AG04449 (cell line): ENCODE measurements at regions not wholly inside any gene's neighbourhood (a gene's known extent, or its start where the extent isn't known, plus 50 kb on each side); places are given as distances from the start of the nearest gene placed in this dataset.

ENCODE experiments used
- CTCF ChIA-PET: fragments of 350-600 bp; formaldehyde crosslinking; extraction: SDS; loops from one replicate; lab custom pipeline; 2021; ENCODE audit warnings: antibody characterized with exemption; lab: Yijun Ruan, JAX
- POLR2A ChIA-PET: fragments of 400-600, 350-600 bp; formaldehyde crosslinking; extraction: SDS; loops from one replicate; lab custom pipeline; 2020; ENCODE audit warnings: antibody characterized with exemption, inconsistent platforms; lab: Yijun Ruan, JAX
- DNase-seq: peaks from one replicate; pipeline ENCODE4 v3.0.0-alpha.2; 2010; ENCODE audit warnings: low read depth, low spot score
- H3K4me3 ChIP-seq: 2 replicates; pipeline ENCODE4 v1.5.1; 2011; ENCODE audit warnings: low read depth, mild to moderate bottlenecking, control low read depth, low read length
- CTCF ChIP-seq: IDR thresholded peaks from one replicate; pipeline ENCODE4 v1.5.1; 2011; ENCODE audit warnings: mild to moderate bottlenecking, moderate library complexity, low read length, control low read depth, inconsistent platforms; ENCODE audit not compliant: insufficient read depth; ENCODE audit errors: missing control alignments

GRCh38 chr7:126210707-126211106 is 1042.0 kb downstream of the GRM8 start:
- CTCF ChIA-PET = no interaction called here
- DNase-seq = no peak
- H3K4me3 ChIP-seq = no peak overlapping the region
- POLR2A ChIA-PET = no interaction called here
- no peak for TF ChIP-seq CTCF

- no peak for TF ChIP-seq CTCF
- no peak overlapping the region for H3K4me3 ChIP-seq
- POLR2A ChIA-PET = no interaction called here
- CTCF ChIA-PET = no interaction called here
- no peak for DNase-seq
These were observed 1049.6 kb downstream of the GRM8 start for GRCh38 chr7:126203185-126203584.

GRCh38 chr7:126202177-126202576 is 1050.6 kb downstream of the GRM8 start:
- no peak for TF ChIP-seq CTCF
- no peak for DNase-seq
- CTCF ChIA-PET = no interaction called here
- H3K4me3 ChIP-seq = no peak overlapping the region
- POLR2A ChIA-PET = no interaction called here

GRCh38 chr7:126185959-126186580 is 1066.7 kb downstream of the GRM8 start:
- ChIA-PET CTCF (no interaction called here), POLR2A (interaction anchor here (0.7 kb wide), 1 partner anchor 216 kb away, joined by 3 read pairs; no protein-coding TSS in a partner anchor)
- H3K4me3 ChIP-seq = no peak overlapping the region
- TF ChIP-seq CTCF = no peak
- no peak for DNase-seq

- ChIA-PET CTCF (no interaction called here), POLR2A (no interaction called here)
- no peak for TF ChIP-seq CTCF
- no peak for DNase-seq
- H3K4me3 ChIP-seq = no peak overlapping the region
These were observed 1072.8 kb downstream of the GRM8 start for GRCh38 chr7:126179916-126180315.

- DNase-seq = no peak
- CTCF ChIA-PET = no interaction called here
- H3K4me3 ChIP-seq = no peak overlapping the region
- no peak for TF ChIP-seq CTCF
- POLR2A ChIA-PET = no interaction called here
These were observed 1073.9 kb downstream of the GRM8 start for GRCh38 chr7:126178865-126179264.
